ENCODE measurements at regions not wholly inside any gene's neighbourhood (a gene's known extent, or its start where the extent isn't known, plus 50 kb on each side); places are given as distances from the start of the nearest gene placed in this dataset.

GRCh38 chr3:124514683-124515082 lies 215.6 kb upstream of the UMPS start:
- Histone ChIP-seq H3K4me3 (replicated peaks in 1 of 4; ENCODE audit: control extremely low read depth in 1 of 4, insufficient read depth in 1 of 4, low read depth in 3 of 4, low read length in 4 of 4) (no peak overlapping the region), H3K27me3 (ENCODE audit: control insufficient read depth, insufficient read depth, low read length) (no peaks in the 10 kb centered on the region), H3K36me3 (ENCODE audit: control insufficient read depth, insufficient read depth, low read length) (no peaks in the 10 kb centered on the region), H3K27ac (ENCODE audit: insufficient read depth, low read length) (no peak overlapping the region), H3K9me3 (ENCODE audit: control insufficient read depth, insufficient read depth, low read depth, low read length) (no peaks in the 10 kb centered on the region), H3K9ac (ENCODE audit: insufficient read depth, low read length) (no peak overlapping the region), H3K4me1 (ENCODE audit: control insufficient read depth, extremely low read depth, insufficient read depth, low read length) (peaks cover 2% of the 10 kb centered on the region), H2AFZ (ENCODE audit: low read length) (no peak overlapping the region), H3K79me2 (ENCODE audit: control insufficient read depth, insufficient read depth, low read length) (no peaks in the 10 kb centered on the region), H4K20me1 (ENCODE audit: control insufficient read depth, extremely low read depth, insufficient read depth, low read length) (no peaks in the 10 kb centered on the region), H3K4me2 (ENCODE audit: extremely low read depth, insufficient read depth, low read length) (no peak overlapping the region)
- no peak for DNase-seq (ENCODE audit: low read depth in 2 of 2)
- TF ChIP-seq EZH2 (IDR thresholded peaks at IDR 0.05; ENCODE audit: low read length, missing control alignments) = no peak
- no peak for TF ChIP-seq CTCF (conservative IDR thresholded peaks at IDR 0.05 in 1 of 2, IDR thresholded peaks at IDR 0.05 in 1 of 2; ENCODE audit: low read depth in 1 of 2, low read length in 2 of 2)

- H2AFZ ChIP-seq (ENCODE audit: low read length) = no peak overlapping the region
Observed at GRCh38 chr3:124516333-124516732, 213.9 kb upstream of the UMPS start.

GRCh38 chr3:124517306-124517705 lies 212.9 kb upstream of the UMPS start:
- Histone ChIP-seq H3K9me3 (ENCODE audit: control insufficient read depth, insufficient read depth, low read depth, low read length) (no peaks in the 10 kb centered on the region), H3K4me3 (replicated peaks in 1 of 4; ENCODE audit: control extremely low read depth in 1 of 4, insufficient read depth in 1 of 4, low read depth in 3 of 4, low read length in 4 of 4) (no peak overlapping the region), H3K27ac (ENCODE audit: insufficient read depth, low read length) (no peak overlapping the region), H4K20me1 (ENCODE audit: control insufficient read depth, extremely low read depth, insufficient read depth, low read length) (no peaks in the 10 kb centered on the region), H3K36me3 (ENCODE audit: control insufficient read depth, insufficient read depth, low read length) (no peaks in the 10 kb centered on the region), H3K4me1 (ENCODE audit: control insufficient read depth, extremely low read depth, insufficient read depth, low read length) (no peaks in the 10 kb centered on the region), H3K27me3 (ENCODE audit: control insufficient read depth, insufficient read depth, low read length) (no peaks in the 10 kb centered on the region), H3K9ac (ENCODE audit: insufficient read depth, low read length) (no peak overlapping the region), H3K4me2 (ENCODE audit: extremely low read depth, insufficient read depth, low read length) (no peak overlapping the region), H3K79me2 (ENCODE audit: control insufficient read depth, insufficient read depth, low read length) (no peaks in the 10 kb centered on the region), H2AFZ (ENCODE audit: low read length) (no peak overlapping the region)
- no peak for DNase-seq (ENCODE audit: low read depth in 2 of 2)
- TF ChIP-seq EZH2 (IDR thresholded peaks at IDR 0.05; ENCODE audit: low read length, missing control alignments) = no peak
- no peak for TF ChIP-seq CTCF (conservative IDR thresholded peaks at IDR 0.05 in 1 of 2, IDR thresholded peaks at IDR 0.05 in 1 of 2; ENCODE audit: low read depth in 1 of 2, low read length in 2 of 2)

More at GRCh38 chr3:124516333-124516732, 213.9 kb upstream of the UMPS start:
- TF ChIP-seq CTCF (conservative IDR thresholded peaks at IDR 0.05 in 1 of 2, IDR thresholded peaks at IDR 0.05 in 1 of 2; ENCODE audit: low read depth in 1 of 2, low read length in 2 of 2) (no peak), EZH2 (IDR thresholded peaks at IDR 0.05; ENCODE audit: low read length, missing control alignments) (no peak)
- no peaks in the 10 kb centered on the region for H3K4me1 ChIP-seq (ENCODE audit: control insufficient read depth, extremely low read depth, insufficient read depth, low read length)
- no peaks in the 10 kb centered on the region for H3K36me3 ChIP-seq (ENCODE audit: control insufficient read depth, insufficient read depth, low read length)
- DNase-seq (ENCODE audit: low read depth in 2 of 2) = no peak
- H3K27me3 ChIP-seq (ENCODE audit: control insufficient read depth, insufficient read depth, low read length) = no peaks in the 10 kb centered on the region
- no peak overlapping the region for H3K9ac ChIP-seq (ENCODE audit: insufficient read depth, low read length)
- no peaks in the 10 kb centered on the region for H4K20me1 ChIP-seq (ENCODE audit: control insufficient read depth, extremely low read depth, insufficient read depth, low read length)
- no peaks in the 10 kb centered on the region for H3K9me3 ChIP-seq (ENCODE audit: control insufficient read depth, insufficient read depth, low read depth, low read length)
- no peak overlapping the region for H3K4me3 ChIP-seq (replicated peaks in 1 of 4; ENCODE audit: control extremely low read depth in 1 of 4, insufficient read depth in 1 of 4, low read depth in 3 of 4, low read length in 4 of 4)
- no peak overlapping the region for H3K4me2 ChIP-seq (ENCODE audit: extremely low read depth, insufficient read depth, low read length)
- no peaks in the 10 kb centered on the region for H3K79me2 ChIP-seq (ENCODE audit: control insufficient read depth, insufficient read depth, low read length)
- no peak overlapping the region for H3K27ac ChIP-seq (ENCODE audit: insufficient read depth, low read length)

Data from fibroblast of lung (primary cell).